ENCODE measurements at regions not wholly inside any gene's neighbourhood (a gene's known extent, or its start where the extent isn't known, plus 50 kb on each side); places are given as distances from the start of the nearest gene placed in this dataset.
"Not testable (repeated sequence)": the region's sequence is repeated elsewhere in the genome, so short reads cannot be mapped to it uniquely, and the experiment has no call there.

GRCh38 chr12:59316938-59317337 lies 278.9 kb upstream of the SLC16A7 start:
- Histone ChIP-seq H3K9me3 (ENCODE audit: severe bottlenecking) (no peaks in the 10 kb centered on the region), H3K4me1 (ENCODE audit: insufficient read depth, poor library complexity, severe bottlenecking) (no peaks in the 10 kb centered on the region), H3K27me3 (ENCODE audit: insufficient read depth, poor library complexity, severe bottlenecking) (no peaks in the 10 kb centered on the region), H3K27ac (ENCODE audit: poor library complexity, severe bottlenecking) (no peak overlapping the region), H3K4me3 (ENCODE audit: severe bottlenecking) (no peak overlapping the region), H3K36me3 (ENCODE audit: low read depth) (no peaks in the 10 kb centered on the region)
- no peak for TF ChIP-seq CTCF (IDR thresholded peaks at IDR 0.05; ENCODE audit: poor library complexity, severe bottlenecking)
- ATAC-seq (ENCODE audit: low read depth) (no peak), DNase-seq (ENCODE audit: low spot score) (no peak)

- not testable (repeated sequence) for H3K4me1 ChIP-seq (ENCODE audit: insufficient read depth, poor library complexity, severe bottlenecking); H3K36me3 ChIP-seq (ENCODE audit: low read depth); H3K27ac ChIP-seq (ENCODE audit: poor library complexity, severe bottlenecking); DNase-seq (ENCODE audit: low spot score); H3K4me3 ChIP-seq (ENCODE audit: severe bottlenecking); H3K27me3 ChIP-seq (ENCODE audit: insufficient read depth, poor library complexity, severe bottlenecking); H3K9me3 ChIP-seq (ENCODE audit: severe bottlenecking); ATAC-seq (ENCODE audit: low read depth)
These were observed 279.5 kb upstream of the SLC16A7 start for GRCh38 chr12:59316354-59316753.

GRCh38 chr12:59314209-59314608 lies 281.6 kb upstream of the SLC16A7 start:
- Histone ChIP-seq H3K27ac (ENCODE audit: poor library complexity, severe bottlenecking) (no peak overlapping the region), H3K4me3 (ENCODE audit: severe bottlenecking) (no peak overlapping the region), H3K9me3 (ENCODE audit: severe bottlenecking) (no peaks in the 10 kb centered on the region), H3K4me1 (ENCODE audit: insufficient read depth, poor library complexity, severe bottlenecking) (no peaks in the 10 kb centered on the region), H3K27me3 (ENCODE audit: insufficient read depth, poor library complexity, severe bottlenecking) (no peaks in the 10 kb centered on the region), H3K36me3 (ENCODE audit: low read depth) (no peaks in the 10 kb centered on the region)
- ATAC-seq (ENCODE audit: low read depth): no peak
- no peak for TF ChIP-seq CTCF (IDR thresholded peaks at IDR 0.05; ENCODE audit: poor library complexity, severe bottlenecking)
- no peak for DNase-seq (ENCODE audit: low spot score)

GRCh38 chr12:59304077-59304721 lies 291.6 kb upstream of the SLC16A7 start:
- no peaks in the 10 kb centered on the region for H3K27me3 ChIP-seq (ENCODE audit: insufficient read depth, poor library complexity, severe bottlenecking)
- no peak for ATAC-seq (ENCODE audit: low read depth)
- no peaks in the 10 kb centered on the region for H3K9me3 ChIP-seq (ENCODE audit: severe bottlenecking)
- no peak overlapping the region for H3K4me3 ChIP-seq (ENCODE audit: severe bottlenecking)
- H3K4me1 ChIP-seq (ENCODE audit: insufficient read depth, poor library complexity, severe bottlenecking): no peaks in the 10 kb centered on the region
- no peak for TF ChIP-seq CTCF (IDR thresholded peaks at IDR 0.05; ENCODE audit: poor library complexity, severe bottlenecking)
- H3K27ac ChIP-seq (ENCODE audit: poor library complexity, severe bottlenecking): no peak overlapping the region
- no peak for DNase-seq (ENCODE audit: low spot score)
- no peaks in the 10 kb centered on the region for H3K36me3 ChIP-seq (ENCODE audit: low read depth)

- Histone ChIP-seq H3K9me3 (ENCODE audit: severe bottlenecking) (no peaks in the 10 kb centered on the region), H3K4me1 (ENCODE audit: insufficient read depth, poor library complexity, severe bottlenecking) (no peaks in the 10 kb centered on the region), H3K27ac (ENCODE audit: poor library complexity, severe bottlenecking) (no peak overlapping the region), H3K36me3 (ENCODE audit: low read depth) (no peaks in the 10 kb centered on the region), H3K27me3 (ENCODE audit: insufficient read depth, poor library complexity, severe bottlenecking) (no peaks in the 10 kb centered on the region), H3K4me3 (ENCODE audit: severe bottlenecking) (no peak overlapping the region)
- ATAC-seq (ENCODE audit: low read depth) (no peak), DNase-seq (ENCODE audit: low spot score) (no peak)
- no peak for TF ChIP-seq CTCF (IDR thresholded peaks at IDR 0.05; ENCODE audit: poor library complexity, severe bottlenecking)
These were observed 297.5 kb upstream of the SLC16A7 start for GRCh38 chr12:59298296-59298695.
